HepG2 (cell line): ENCODE measurements at regions not wholly inside any gene's neighbourhood (a gene's known extent, or its start where the extent isn't known, plus 50 kb on each side); places are given as distances from the start of the nearest gene placed in this dataset.

Experiments
- ATF4 ChIP-seq, 2 experiments: fragments of 450-650 bp in 1 of 2; sonication (generic) in 1 of 2; formaldehyde crosslinking; IDR thresholded peaks; 2 replicates each; pipeline versions ENCODE4 v1.5.0 to v1.8.0; 2020 to 2022; ENCODE audit warnings: mild to moderate bottlenecking in 1 of 2, missing genetic modification reagents in 1 of 2
- BRD4 ChIP-seq: sonication (generic); formaldehyde crosslinking; IDR thresholded peaks from 2 replicates; pipeline ENCODE4 v1.4.0; 2020; ENCODE audit warnings: missing genetic modification reagents
- CEBPB ChIP-seq: IDR thresholded peaks from 2 replicates; pipeline ENCODE4 v1.6.1; 2011; ENCODE audit warnings: low read depth, low read length, improper control_type of control experiment, borderline replicate concordance
- CREB1 ChIP-seq, 2 experiments: fragments of 450-650 bp in 1 of 2; IDR thresholded peaks; 2 replicates each; pipeline ENCODE4 v1.6.1; 2016 to 2017; ENCODE audit warnings: control low read depth in 1 of 2, mild to moderate bottlenecking in 1 of 2, missing compliant biosample characterization in 1 of 2, missing genetic modification characterization in 1 of 2
- FOXK2 ChIP-seq: fragments of 450-650 bp; IDR thresholded peaks from 2 replicates; pipeline ENCODE4 v1.6.1; 2016
- GMEB2 ChIP-seq: IDR thresholded peaks from 2 replicates; pipeline ENCODE4 v1.6.1; 2016; ENCODE audit warnings: missing biosample characterization, missing genetic modification reagents, low read depth
- GZF1 ChIP-seq: sonication (generic); formaldehyde crosslinking; IDR thresholded peaks from 2 replicates; pipeline ENCODE4 v1.5.1; 2020; ENCODE audit warnings: mild to moderate bottlenecking, missing genetic modification reagents
- HDAC1 ChIP-seq: sonication (generic); formaldehyde crosslinking; IDR thresholded peaks from 2 replicates; pipeline ENCODE4 v1.5.1; 2020; ENCODE audit warnings: mild to moderate bottlenecking, missing genetic modification reagents
- HMG20B ChIP-seq: conservative IDR thresholded peaks from 2 replicates; pipeline ENCODE4 v1.6.1; 2016; ENCODE audit warnings: missing genetic modification reagents, missing compliant biosample characterization
- HNRNPL ChIP-seq: fragments of 200-400 bp; formaldehyde crosslinking; IDR thresholded peaks from 2 replicates; pipeline ENCODE4 v1.6.1; 2017; ENCODE audit warnings: mild to moderate bottlenecking, low read depth, low read length
- IRF1 ChIP-seq: sonication (generic); formaldehyde crosslinking; IDR thresholded peaks from 2 replicates; pipeline ENCODE4 v1.4.0; 2020; ENCODE audit warnings: low read depth, mild to moderate bottlenecking, missing genetic modification reagents
- IRF2 ChIP-seq: IDR thresholded peaks from 2 replicates; pipeline ENCODE4 v1.6.1; 2018; ENCODE audit warnings: missing genetic modification reagents, missing compliant biosample characterization
- KLF9 ChIP-seq: IDR thresholded peaks from 2 replicates; pipeline ENCODE4 v1.6.1; 2016; ENCODE audit warnings: low read depth
- NR2F2 ChIP-seq: IDR thresholded peaks from 2 replicates; pipeline ENCODE4 v1.6.1; 2012; ENCODE audit warnings: low read depth, inconsistent platforms, borderline replicate concordance
- NR2F6 ChIP-seq, 2 experiments: IDR thresholded peaks; 2 replicates each; pipeline ENCODE4 v1.6.1; 2016; ENCODE audit warnings: antibody characterized with exemption in 1 of 2, mild to moderate bottlenecking in 1 of 2
- PITX1 ChIP-seq: sonication (generic); formaldehyde crosslinking; IDR thresholded peaks from 2 replicates; pipeline ENCODE4 v1.5.1; 2020; ENCODE audit warnings: mild to moderate bottlenecking, missing genetic modification reagents
- RFX3 ChIP-seq: IDR thresholded peaks from 2 replicates; pipeline ENCODE4 v1.6.1; 2016; ENCODE audit warnings: missing biosample characterization, missing genetic modification reagents
- RFXANK ChIP-seq: IDR thresholded peaks from 2 replicates; pipeline ENCODE4 v1.6.1; 2016
- SMAD3 ChIP-seq: sonication (generic); formaldehyde crosslinking; IDR thresholded peaks from 2 replicates; pipeline ENCODE4 v1.4.0; 2020; ENCODE audit warnings: missing genetic modification reagents
- SRY ChIP-seq: sonication (generic); formaldehyde crosslinking; IDR thresholded peaks from 2 replicates; pipeline ENCODE4 v1.8.0; 2022; ENCODE audit warnings: mild to moderate bottlenecking, missing genetic modification reagents
- SYNCRIP ChIP-seq: fragments of 200-400 bp; formaldehyde crosslinking; IDR thresholded peaks from 2 replicates; pipeline ENCODE4 v1.6.1; 2018; ENCODE audit warnings: mild to moderate bottlenecking, low read depth, low read length; ENCODE audit not compliant: insufficient read depth
- TARDBP ChIP-seq: sonication (generic); formaldehyde crosslinking; IDR thresholded peaks from 2 replicates; pipeline ENCODE4 v1.8.0; 2022; ENCODE audit warnings: mild to moderate bottlenecking, missing genetic modification reagents
- TBX2 ChIP-seq: sonication (generic); formaldehyde crosslinking; IDR thresholded peaks from 2 replicates; pipeline ENCODE4 v1.5.0; 2020; ENCODE audit warnings: missing genetic modification reagents, mild to moderate bottlenecking, borderline replicate concordance
- ZBTB38 ChIP-seq: sonication (generic); formaldehyde crosslinking; IDR thresholded peaks from 2 replicates; pipeline ENCODE4 v1.5.1; 2020; ENCODE audit warnings: mild to moderate bottlenecking, missing genetic modification reagents
- ZNF12 ChIP-seq: sonication (generic); formaldehyde crosslinking; IDR thresholded peaks from 2 replicates; pipeline ENCODE4 v1.5.0; 2020; ENCODE audit warnings: missing genetic modification reagents
- ZNF446 ChIP-seq: sonication (generic); formaldehyde crosslinking; IDR thresholded peaks from 2 replicates; pipeline ENCODE4 v1.5.0; 2020; ENCODE audit warnings: mild to moderate bottlenecking, missing genetic modification reagents
- ZNF580 ChIP-seq: IDR thresholded peaks from 2 replicates; pipeline ENCODE4 v1.6.1; 2016; ENCODE audit warnings: low read depth, borderline replicate concordance
- ZNF644 ChIP-seq: IDR thresholded peaks from 2 replicates; pipeline ENCODE4 v1.6.1; 2016; ENCODE audit warnings: low read depth
- ZNF800 ChIP-seq: sonication (generic); formaldehyde crosslinking; IDR thresholded peaks from 2 replicates; pipeline ENCODE4 v1.4.0; 2020; ENCODE audit warnings: missing genetic modification reagents

GRCh38 chr9:92196909-92197308 is 81.7 kb upstream of the SPTLC1 start (continued):
- TF ChIP-seq GZF1 (CRISPR knock-in tag) (no peak), ZNF446 (CRISPR knock-in tag) (no peak), RFXANK (CRISPR knock-in tag) (peak; percentile 96; the same call in 1 of the 2 replicates), ZBTB38 (no peak), IRF1 (CRISPR knock-in tag) (no peak), NR2F6 (IDR thresholded peaks at IDR 0.05) (peak; percentile 38; the same call in 1 of the 2 replicates), NR2F6 (CRISPR knock-in tag; IDR thresholded peaks at IDR 0.05) (peak; percentile 39; the same call in 1 of the 2 replicates), RFX3 (CRISPR knock-in tag) (0 out of 2 replicates have a peak, but pooled peaks have one; percentile 5), SMAD3 (CRISPR knock-in tag) (no peak), ATF4 (CRISPR knock-in tag; IDR thresholded peaks at IDR 0.05) (peak in 1 of 2 experiments; percentile 70; a peak in 2 of 4 replicates), ZNF12 (CRISPR knock-in tag) (peak; percentile 83), FOXK2 (0 out of 2 replicates have a peak, but pooled peaks have one; percentile 20), ZNF580 (CRISPR knock-in tag) (no peak), PITX1 (CRISPR knock-in tag) (no peak), KLF9 (CRISPR knock-in tag) (no peak), IRF2 (CRISPR knock-in tag) (0 out of 2 replicates have a peak, but pooled peaks have one; percentile 29), TBX2 (CRISPR knock-in tag) (peak; percentile 39; the same call in 1 of the 2 replicates), BRD4 (CRISPR knock-in tag) (no peak), NR2F2 (no peak), ZNF800 (0 out of 2 replicates have a peak, but pooled peaks have one; percentile 39), HMG20B (CRISPR knock-in tag) (no peak), HNRNPL (no peak), CREB1 (IDR thresholded peaks at IDR 0.05) (peak; percentile 45; the same call in 1 of the 2 replicates), CREB1 (CRISPR knock-in tag; IDR thresholded peaks at IDR 0.05) (peak; percentile 52), SRY (CRISPR knock-in tag) (no peak), GMEB2 (CRISPR knock-in tag) (no peak), CEBPB (peak; percentile 82; the same call in 1 of the 2 replicates), HDAC1 (CRISPR knock-in tag) (no peak), TARDBP (CRISPR knock-in tag) (peak; percentile 27; the same call in 1 of the 2 replicates), ZNF644 (peak; percentile 81), SYNCRIP (no peak)
